ENCODE measurements at regions not wholly inside any gene's neighbourhood (a gene's known extent, or its start where the extent isn't known, plus 50 kb on each side); places are given as distances from the start of the nearest gene placed in this dataset.

- no peak overlapping the region for H3K4me3 ChIP-seq (ENCODE audit: low read depth in 2 of 2, low read length in 2 of 2)
- H3K4me1 ChIP-seq (ENCODE audit: control insufficient read depth, insufficient read depth, low read length), result no peaks in the 10 kb centered on the region
- intact Hi-C loops (cut with micrococcal nuclease; ENCODE audit: unreplicated experiment) (no loop called here), in situ Hi-C loops (cut with HindIII; ENCODE audit: low pct_unique_long_range_greater_than_20kb, low sequenced_read_pairs) (no loop called here)
- ChIA-PET POLR2A (no interaction called here), CTCF (no interaction called here)
- no peaks in the 10 kb centered on the region for H3K27me3 ChIP-seq (ENCODE audit: control insufficient read depth, insufficient read depth, low read length)
- H3K27ac ChIP-seq (ENCODE audit: low read length), result no peak overlapping the region
- no peaks in the 10 kb centered on the region for H3K36me3 ChIP-seq (ENCODE audit: control insufficient read depth, insufficient read depth, low read length)
- ATAC-seq, result no peak
- no peak for DNase-seq (ENCODE audit: low read depth, low spot score)
- no TSS peak for BruUV-seq (replicated peaks)
- TF ChIP-seq TCF7L2 (IDR thresholded peaks at IDR 0.05; ENCODE audit: low read depth, low read length) (no peak), POLR2AphosphoS5 (IDR thresholded peaks at IDR 0.05; ENCODE audit: low read depth, low read length) (no peak), SIN3A (IDR thresholded peaks at IDR 0.05; ENCODE audit: borderline replicate concordance, insufficient read depth, low read depth, low read length) (no peak), REST (IDR thresholded peaks at IDR 0.05; ENCODE audit: insufficient read depth in 1 of 2, low read depth in 2 of 2, low read length in 1 of 2) (no peak), CTCF (IDR thresholded peaks at IDR 0.05) (no peak)
- H3K9me3 ChIP-seq (ENCODE audit: control insufficient read depth, insufficient read depth, low read depth, low read length), result no peaks in the 10 kb centered on the region
Measured at GRCh38 chr21:35470522-35470921, 421.4 kb upstream of the RUNX1 start.

- ChIA-PET POLR2A (no interaction called here), CTCF (no interaction called here)
- in situ Hi-C loops (cut with HindIII; ENCODE audit: low pct_unique_long_range_greater_than_20kb, low sequenced_read_pairs) (no loop called here), intact Hi-C loops (cut with micrococcal nuclease; ENCODE audit: unreplicated experiment) (no loop called here)
- H3K36me3 ChIP-seq (ENCODE audit: control insufficient read depth, insufficient read depth, low read length), result no peaks in the 10 kb centered on the region
- H3K4me1 ChIP-seq (ENCODE audit: control insufficient read depth, insufficient read depth, low read length), result no peaks in the 10 kb centered on the region
- no peak for TF ChIP-seq CTCF (IDR thresholded peaks at IDR 0.05)
- TF ChIP-seq POLR2AphosphoS5 (IDR thresholded peaks at IDR 0.05; ENCODE audit: low read depth, low read length), result no peak
- no peak for TF ChIP-seq SIN3A (IDR thresholded peaks at IDR 0.05; ENCODE audit: borderline replicate concordance, insufficient read depth, low read depth, low read length)
- no peak for TF ChIP-seq TCF7L2 (IDR thresholded peaks at IDR 0.05; ENCODE audit: low read depth, low read length)
- BruUV-seq (replicated peaks), result no TSS peak
- ATAC-seq, result no peak
- H3K4me3 ChIP-seq (ENCODE audit: low read depth in 2 of 2, low read length in 2 of 2), result no peak overlapping the region
- DNase-seq (ENCODE audit: low read depth, low spot score), result no peak
- no peak overlapping the region for H3K27ac ChIP-seq (ENCODE audit: low read length)
- H3K9me3 ChIP-seq (ENCODE audit: control insufficient read depth, insufficient read depth, low read depth, low read length), result no peaks in the 10 kb centered on the region
- no peaks in the 10 kb centered on the region for H3K27me3 ChIP-seq (ENCODE audit: control insufficient read depth, insufficient read depth, low read length)
Measured at GRCh38 chr21:35469498-35469897, 420.4 kb upstream of the RUNX1 start.
